ENCODE measurements at regions not wholly inside any gene's neighbourhood (a gene's known extent, or its start where the extent isn't known, plus 50 kb on each side); places are given as distances from the start of the nearest gene placed in this dataset.

DNA sequence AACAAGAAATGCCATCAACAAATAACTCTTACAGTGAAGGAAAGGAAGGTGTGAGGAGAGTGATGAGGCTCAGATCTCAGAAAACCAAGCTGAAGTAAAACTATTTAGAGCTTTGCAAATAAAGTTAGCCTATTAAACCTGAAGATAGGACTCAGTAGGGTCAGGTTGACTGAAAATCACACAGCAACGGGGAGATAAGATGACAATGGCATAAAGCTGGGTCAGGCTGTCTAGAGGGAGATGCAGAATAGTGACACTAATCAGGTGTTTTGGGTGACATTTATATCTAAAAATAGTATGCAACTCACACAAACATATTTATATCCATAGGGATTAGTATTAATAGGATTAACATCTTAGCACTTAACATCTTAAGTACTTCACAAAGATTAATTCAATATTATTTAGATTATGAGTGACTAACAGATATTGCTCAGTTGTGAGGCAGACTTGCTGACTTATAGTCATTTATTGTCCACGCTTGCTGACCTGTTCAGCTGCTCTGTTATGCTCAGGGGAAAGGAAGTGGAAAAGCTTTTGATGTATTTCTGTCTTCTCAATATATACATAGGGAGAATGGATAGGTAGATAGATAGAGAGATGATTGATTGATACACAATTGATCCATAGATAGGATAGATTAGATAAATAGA is 130.7 kb upstream of the GUCY1A1 start:
- H3K4me3 ChIP-seq (ENCODE audit: control insufficient read depth, low read depth, low read length), result no peak overlapping the region
- TF ChIP-seq, protein P1, sequence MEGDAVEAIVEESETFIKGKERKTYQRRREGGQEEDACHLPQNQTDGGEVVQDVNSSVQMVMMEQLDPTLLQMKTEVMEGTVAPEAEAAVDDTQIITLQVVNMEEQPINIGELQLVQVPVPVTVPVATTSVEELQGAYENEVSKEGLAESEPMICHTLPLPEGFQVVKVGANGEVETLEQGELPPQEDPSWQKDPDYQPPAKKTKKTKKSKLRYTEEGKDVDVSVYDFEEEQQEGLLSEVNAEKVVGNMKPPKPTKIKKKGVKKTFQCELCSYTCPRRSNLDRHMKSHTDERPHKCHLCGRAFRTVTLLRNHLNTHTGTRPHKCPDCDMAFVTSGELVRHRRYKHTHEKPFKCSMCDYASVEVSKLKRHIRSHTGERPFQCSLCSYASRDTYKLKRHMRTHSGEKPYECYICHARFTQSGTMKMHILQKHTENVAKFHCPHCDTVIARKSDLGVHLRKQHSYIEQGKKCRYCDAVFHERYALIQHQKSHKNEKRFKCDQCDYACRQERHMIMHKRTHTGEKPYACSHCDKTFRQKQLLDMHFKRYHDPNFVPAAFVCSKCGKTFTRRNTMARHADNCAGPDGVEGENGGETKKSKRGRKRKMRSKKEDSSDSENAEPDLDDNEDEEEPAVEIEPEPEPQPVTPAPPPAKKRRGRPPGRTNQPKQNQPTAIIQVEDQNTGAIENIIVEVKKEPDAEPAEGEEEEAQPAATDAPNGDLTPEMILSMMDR (conservative IDR thresholded peaks at IDR 0.05; ENCODE audit: control insufficient read depth, insufficient read depth, low read depth, low read length), result no peak
- DNase-seq (ENCODE audit: low read depth), result no peak

DNA sequence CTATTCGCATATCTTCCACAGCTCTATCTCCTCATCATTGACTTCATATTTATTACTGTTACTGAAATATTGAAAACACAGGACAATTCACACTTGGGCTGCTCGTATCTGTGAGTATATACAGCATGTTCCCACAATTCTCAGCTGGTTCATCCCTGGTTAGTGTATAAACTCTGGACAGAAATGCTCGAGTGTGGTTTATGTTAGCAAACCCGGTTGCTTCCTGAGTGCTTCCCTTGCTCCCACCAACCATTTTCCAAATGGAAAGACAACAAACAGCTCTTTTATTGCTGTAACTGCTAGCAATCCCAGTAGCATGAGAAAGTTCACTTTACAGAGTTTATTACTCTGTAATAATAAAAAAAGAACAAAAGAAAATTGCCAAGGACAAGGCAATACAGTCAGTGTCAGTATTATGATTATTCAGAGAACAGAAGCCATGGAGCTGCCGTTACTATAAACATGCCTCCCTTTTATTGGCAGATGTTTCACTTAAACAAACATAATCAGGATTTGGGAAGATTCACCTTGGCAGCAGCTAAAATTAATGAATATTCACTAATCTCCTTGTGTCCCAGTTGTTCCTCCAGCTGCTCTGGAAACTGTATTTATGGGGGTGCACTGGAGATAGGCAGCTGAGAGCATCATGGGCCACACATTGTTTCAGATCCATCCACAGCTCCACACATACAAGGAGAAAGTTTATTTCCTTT is 134.1 kb upstream of the GUCY1A1 start:
- H3K4me3 ChIP-seq (ENCODE audit: control insufficient read depth, low read depth, low read length), result no peak overlapping the region
- TF ChIP-seq, protein P1 (conservative IDR thresholded peaks at IDR 0.05; ENCODE audit: control insufficient read depth, insufficient read depth, low read depth, low read length), result no peak
- no peak for DNase-seq (ENCODE audit: low read depth)

DNA sequence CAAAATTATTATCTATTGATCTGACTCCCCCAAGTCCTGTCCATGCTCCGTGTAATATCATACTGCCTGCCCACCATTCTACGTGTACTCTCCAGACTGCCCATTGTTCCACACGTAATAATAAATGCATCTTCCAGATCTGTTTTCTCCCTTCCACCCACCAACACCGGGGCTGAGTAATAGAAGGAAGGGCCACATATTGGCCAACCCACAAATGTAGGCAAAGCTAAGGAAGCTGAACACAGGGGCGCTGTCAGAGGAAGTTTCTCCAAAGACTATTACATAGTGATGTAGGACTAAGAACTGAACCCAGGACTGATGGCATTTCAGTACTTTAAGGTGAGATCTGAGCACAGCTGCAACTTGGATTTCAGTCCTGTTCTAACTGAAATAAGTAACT is 135.8 kb upstream of the GUCY1A1 start:
- no peak overlapping the region for H3K4me3 ChIP-seq (ENCODE audit: control insufficient read depth, low read depth, low read length)
- TF ChIP-seq, protein P1 (conservative IDR thresholded peaks at IDR 0.05; ENCODE audit: control insufficient read depth, insufficient read depth, low read depth, low read length), result no peak
- no peak for DNase-seq (ENCODE audit: low read depth)

DNA sequence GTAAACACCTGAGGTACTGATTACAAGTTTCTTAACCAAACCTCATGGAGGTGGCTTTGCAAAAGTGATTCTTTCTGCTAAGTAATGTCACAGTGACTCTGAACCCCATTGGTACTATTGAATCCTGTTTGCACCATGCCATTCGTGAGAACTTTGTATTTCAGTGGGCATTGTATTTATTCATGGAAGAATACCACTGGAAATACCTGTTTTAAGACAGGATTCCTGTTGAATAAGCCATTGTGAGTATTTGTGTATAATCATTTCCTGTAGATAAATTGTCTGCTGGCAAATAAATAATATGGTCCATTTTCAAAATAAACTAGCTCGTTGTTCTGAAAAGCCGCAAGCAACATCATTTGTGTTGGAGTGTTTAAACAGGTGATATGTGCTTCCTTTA is 136.4 kb upstream of the GUCY1A1 start:
- no peak overlapping the region for H3K4me3 ChIP-seq (ENCODE audit: control insufficient read depth, low read depth, low read length)
- DNase-seq (ENCODE audit: low read depth), result no peak

DNA sequence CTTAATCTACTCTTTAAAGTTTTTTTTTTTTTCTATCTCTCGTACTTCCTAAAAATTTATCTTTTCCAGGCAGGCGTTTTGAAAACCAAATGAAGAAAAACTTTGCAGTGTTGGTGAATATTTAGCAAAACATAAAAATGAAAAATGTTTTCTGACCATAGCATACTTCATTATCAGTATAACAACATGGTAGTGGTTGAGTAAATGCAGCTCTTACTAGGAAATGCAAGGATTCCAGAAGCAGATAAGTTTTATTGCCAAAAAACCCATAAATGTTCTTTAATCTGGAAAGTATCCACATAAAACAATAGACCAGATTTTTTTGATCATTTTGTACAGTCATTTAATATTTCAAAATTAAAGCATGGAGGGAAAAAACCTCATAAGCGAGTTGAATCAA is 136.9 kb upstream of the GUCY1A1 start:
- TF ChIP-seq, protein P1 (conservative IDR thresholded peaks at IDR 0.05; ENCODE audit: control insufficient read depth, insufficient read depth, low read depth, low read length), result no peak
- DNase-seq (ENCODE audit: low read depth), result no peak
- H3K4me3 ChIP-seq (ENCODE audit: control insufficient read depth, low read depth, low read length), result no peak overlapping the region

More for the DNA sequence above, 136.4 kb upstream of the GUCY1A1 start:
- TF ChIP-seq, protein P1 (conservative IDR thresholded peaks at IDR 0.05; ENCODE audit: control insufficient read depth, insufficient read depth, low read depth, low read length), result no peak

DNA sequence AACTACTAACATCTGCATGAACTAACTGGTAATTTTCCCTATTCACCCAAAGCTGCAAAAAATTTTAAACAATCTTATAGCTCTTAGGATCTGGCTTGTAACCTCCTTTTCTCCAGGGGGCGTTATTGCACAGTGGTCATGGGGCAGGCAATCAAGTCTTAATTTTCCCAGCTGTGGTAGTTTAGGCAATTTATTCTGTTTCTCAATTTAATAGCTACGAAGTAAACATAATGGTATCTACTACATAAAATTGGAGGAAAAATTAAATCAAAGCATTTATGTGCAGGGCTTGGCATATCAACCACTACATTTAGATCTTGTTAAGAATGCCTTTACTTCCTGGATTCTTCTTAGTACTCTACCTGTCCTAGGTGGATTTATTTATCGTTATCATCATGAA is 137.4 kb upstream of the GUCY1A1 start:
- TF ChIP-seq, protein P1 (conservative IDR thresholded peaks at IDR 0.05; ENCODE audit: control insufficient read depth, insufficient read depth, low read depth, low read length), result peak; percentile 57
- no peak overlapping the region for H3K4me3 ChIP-seq (ENCODE audit: control insufficient read depth, low read depth, low read length)
- DNase-seq (ENCODE audit: low read depth), result peak; percentile 69
